ENCODE measurements at regions not wholly inside any gene's neighbourhood (a gene's known extent, or its start where the extent isn't known, plus 50 kb on each side); places are given as distances from the start of the nearest gene placed in this dataset.

- ChIA-PET POLR2A (no interaction called here), CTCF (interaction anchor here (1.5 kb wide), 1 partner anchor 10 kb away, joined by 3 read pairs; no protein-coding TSS in a partner anchor)
- TF ChIP-seq CTCF (IDR thresholded peaks at IDR 0.05; ENCODE audit: control extremely low read depth, extremely low read depth, low read depth, missing control alignments): no peak
- no peak for DNase-seq (ENCODE audit: extremely low spot score)
Measured at GRCh38 chr4:79266136-79266535, 59.7 kb downstream of the NAA11 start.

- POLR2A ChIA-PET: no interaction called here
- no peak for TF ChIP-seq CTCF (IDR thresholded peaks at IDR 0.05; ENCODE audit: control extremely low read depth, extremely low read depth, low read depth, missing control alignments)
- CTCF ChIA-PET: no interaction called here
- DNase-seq (ENCODE audit: extremely low spot score): no peak
Measured at GRCh38 chr4:79259242-79259641, 66.6 kb downstream of the NAA11 start.

GRCh38 chr4:79258614-79259176, 67.2 kb downstream of the NAA11 start:
- DNase-seq (ENCODE audit: extremely low spot score): no peak

GRCh38 chr4:79257953-79258613, 67.8 kb downstream of the NAA11 start:
- POLR2A ChIA-PET: no interaction called here

More at GRCh38 chr4:79258614-79259176, 67.2 kb downstream of the NAA11 start:
- no peak for TF ChIP-seq CTCF (IDR thresholded peaks at IDR 0.05; ENCODE audit: control extremely low read depth, extremely low read depth, low read depth, missing control alignments)
- ChIA-PET POLR2A (no interaction called here), CTCF (interaction anchor here (1.1 kb wide), 1 partner anchor 15 kb away, joined by 3 read pairs; no protein-coding TSS in a partner anchor)

GRCh38 chr4:79255793-79256192, 70.1 kb downstream of the NAA11 start:
- DNase-seq (ENCODE audit: extremely low spot score): no peak
- ChIA-PET POLR2A (no interaction called here), CTCF (interaction anchor here (1.0 kb wide), 1 partner anchor 9 kb away, joined by 3 read pairs; no protein-coding TSS in a partner anchor)
- no peak for TF ChIP-seq CTCF (IDR thresholded peaks at IDR 0.05; ENCODE audit: control extremely low read depth, extremely low read depth, low read depth, missing control alignments)

More at GRCh38 chr4:79257953-79258613, 67.8 kb downstream of the NAA11 start:
- no peak for DNase-seq (ENCODE audit: extremely low spot score)
- CTCF ChIA-PET: interaction anchor here (1.1 kb wide), 1 partner anchor 16 kb away, joined by 3 read pairs; no protein-coding TSS in a partner anchor
- no peak for TF ChIP-seq CTCF (IDR thresholded peaks at IDR 0.05; ENCODE audit: control extremely low read depth, extremely low read depth, low read depth, missing control alignments)

GRCh38 chr4:79253924-79254323, 71.9 kb downstream of the NAA11 start:
- DNase-seq (ENCODE audit: extremely low spot score): no peak
- ChIA-PET POLR2A (no interaction called here), CTCF (no interaction called here)
- no peak for TF ChIP-seq CTCF (IDR thresholded peaks at IDR 0.05; ENCODE audit: control extremely low read depth, extremely low read depth, low read depth, missing control alignments)
